GM23338 (cell line): ENCODE measurements at regions not wholly inside any gene's neighbourhood (a gene's known extent, or its start where the extent isn't known, plus 50 kb on each side); places are given as distances from the start of the nearest gene placed in this dataset.
A peak's percentile ranks its signal among the peaks of the same experiment; 100 is the strongest.

Source experiments
- ATAC-seq: fragments of 200-7000 bp; cut with Tn5 transposase; 3 replicates; pipeline ENCODE4 v1.9.1; 2020
- DNase-seq: peaks from one replicate; pipeline ENCODE4 v3.0.0-alpha.2; 2015; ENCODE audit warnings: low spot score
- H2AFZ ChIP-seq: fragments of 200-600 bp; sonication (generic); 2 replicates; pipeline ENCODE4 v1.8.0; 2016; ENCODE audit warnings: antibody characterized with exemption, mild to moderate bottlenecking, moderate library complexity
- H3F3A ChIP-seq: fragments of 200-600 bp; sonication (generic); replicated peaks from 2 replicates; pipeline ENCODE4 v1.8.0; 2017; ENCODE audit warnings: antibody characterized with exemption, mixed run types, low read depth
- H3K27ac ChIP-seq: fragments of 200-600 bp; sonication (generic); 2 replicates; pipeline ENCODE4 v1.6.1; 2016; ENCODE audit warnings: low read depth
- H3K27me3 ChIP-seq: fragments of 200-600 bp; sonication (generic); 2 replicates; pipeline ENCODE4 v1.8.0; 2016; ENCODE audit warnings: mild to moderate bottlenecking, mixed run types, moderate library complexity; ENCODE audit not compliant: insufficient read depth
- H3K36me3 ChIP-seq: fragments of 200-600 bp; sonication (generic); 2 replicates; pipeline ENCODE4 v1.8.0; 2016; ENCODE audit warnings: mild to moderate bottlenecking; ENCODE audit not compliant: insufficient read depth
- H3K4me1 ChIP-seq: fragments of 200-600 bp; sonication (generic); 2 replicates; pipeline ENCODE4 v1.8.0; 2016; ENCODE audit warnings: mild to moderate bottlenecking, moderate library complexity; ENCODE audit not compliant: insufficient read depth
- H3K4me2 ChIP-seq: fragments of 200-600 bp; sonication (generic); 2 replicates; pipeline ENCODE4 v1.7.1; 2017; ENCODE audit warnings: mixed run types
- H3K4me3 ChIP-seq: fragments of 200-600 bp; sonication (generic); 2 replicates; pipeline ENCODE4 v1.6.1; 2016; ENCODE audit warnings: mixed run types
- H3K79me2 ChIP-seq: fragments of 200-600 bp; sonication (generic); replicated peaks from 2 replicates; pipeline ENCODE4 v1.8.0; 2017; ENCODE audit warnings: mild to moderate bottlenecking; ENCODE audit not compliant: insufficient read depth
- H3K9me2 ChIP-seq: fragments of 200-600 bp; sonication (generic); 2 replicates; pipeline ENCODE4 v1.8.0; 2017; ENCODE audit not compliant: insufficient read depth
- H4K20me1 ChIP-seq: fragments of 200-600 bp; sonication (generic); replicated peaks from 2 replicates; pipeline ENCODE4 v1.8.0; 2017; ENCODE audit warnings: mild to moderate bottlenecking; ENCODE audit not compliant: insufficient read depth
- H3K27ac Mint-ChIP-seq: 2 replicates; pipeline ENCODE4 v1.8.0; 2020; ENCODE audit warnings: inconsistent platforms, mild to moderate bottlenecking, moderate library complexity, mixed read lengths
- H3K27me3 Mint-ChIP-seq: 3 replicates; pipeline ENCODE4 v1.8.0; 2022; ENCODE audit warnings: low read depth, mild to moderate bottlenecking, moderate library complexity, mixed read lengths, inconsistent platforms; ENCODE audit not compliant: insufficient read depth, poor library complexity
- H3K36me3 Mint-ChIP-seq: 3 replicates; pipeline ENCODE4 v1.8.0; 2021; ENCODE audit warnings: low read depth, mild to moderate bottlenecking, inconsistent platforms, moderate library complexity, mixed read lengths
- H3K4me1 Mint-ChIP-seq: 3 replicates; pipeline ENCODE4 v1.8.0; 2020; ENCODE audit warnings: mild to moderate bottlenecking, inconsistent platforms, mixed read lengths
- H3K4me3 Mint-ChIP-seq: 3 replicates; pipeline ENCODE4 v1.8.0; 2021; ENCODE audit warnings: moderate library complexity, mild to moderate bottlenecking, inconsistent platforms, mixed read lengths
- H3K9me3 Mint-ChIP-seq: 3 replicates; pipeline ENCODE4 v1.8.0; 2020; ENCODE audit warnings: moderate library complexity, mild to moderate bottlenecking, inconsistent platforms, mixed read lengths
- NANOG ChIP-seq: IDR thresholded peaks from 2 replicates; pipeline ENCODE4 v1.6.1; 2016; ENCODE audit warnings: antibody characterized with exemption, borderline replicate concordance
- POLR2AphosphoS5 ChIP-seq: IDR thresholded peaks from 2 replicates; pipeline ENCODE4 v1.6.1; 2016; ENCODE audit warnings: antibody characterized with exemption, low read depth
- STAT1 ChIP-seq: IDR thresholded peaks from one replicate; pipeline ENCODE4 v1.6.1; 2016; ENCODE audit warnings: antibody characterized with exemption; ENCODE audit not compliant: unreplicated experiment
- ZNF331 ChIP-seq: fragments of 250-450 bp; sonication (Bioruptor Pico); IDR thresholded peaks from 2 replicates; pipeline ENCODE4 v1.5.0; 2020; ENCODE audit warnings: low read depth, mild to moderate bottlenecking, moderate library complexity
- TF ChIP-seq, protein P1 (sequence below), 2 experiments: fragments of 200-600 bp in 1 of 2; sonication (generic) in 1 of 2; conservative IDR thresholded peaks; 2 replicates each; pipeline versions ENCODE4 v1.5.1 to v1.6.1; 2016 to 2017; ENCODE audit warnings: antibody characterized with exemption in 2 of 2, low read depth in 2 of 2, mild to moderate bottlenecking in 2 of 2, moderate library complexity in 1 of 2
- TF ChIP-seq, protein P2 (sequence below): IDR thresholded peaks from one replicate; pipeline ENCODE4 v1.6.1; 2018; ENCODE audit warnings: antibody characterized with exemption; ENCODE audit not compliant: unreplicated experiment

DNA sequence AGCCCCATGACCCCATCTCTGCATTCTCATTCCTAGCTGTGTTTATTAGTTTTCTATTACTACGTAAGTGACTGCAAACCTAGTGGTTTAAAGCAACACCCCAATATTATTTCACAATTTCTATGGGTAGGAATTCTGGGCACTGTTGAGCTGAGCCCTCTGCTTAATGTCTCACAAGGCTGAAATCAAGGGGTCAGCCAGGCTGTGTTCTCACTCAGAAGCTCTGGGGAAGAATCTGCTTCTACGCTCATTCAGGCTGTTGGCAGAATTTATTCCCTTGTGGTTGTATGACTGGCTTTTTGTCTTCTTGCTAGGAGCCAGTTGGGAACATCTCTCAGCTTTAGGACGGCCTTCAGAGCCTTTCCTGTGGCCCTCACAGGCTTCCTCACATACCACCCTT is 181.0 kb downstream of the GIPC2 start:
- H3K4me3 ChIP-seq, result no peak overlapping the region
- no peak overlapping the region for H3K4me2 ChIP-seq
- Mint-ChIP-seq H3K27me3 (peaks cover 13% of the 10 kb centered on the region), H3K4me3 (no peak overlapping the region), H3K9me3 (peaks cover 6% of the 10 kb centered on the region; the same call in 1 of the 3 replicates), H3K27ac (no peak overlapping the region), H3K36me3 (peaks cover 6% of the 10 kb centered on the region; the same call in 1 of the 3 replicates), H3K4me1 (peaks cover 31% of the 10 kb centered on the region)
- ATAC-seq (no peak), DNase-seq (no peak)
- no peaks in the 10 kb centered on the region for H4K20me1 ChIP-seq
- H3F3A ChIP-seq, result no peaks in the 10 kb centered on the region
- peaks cover 15% of the 10 kb centered on the region; the same call in 1 of the 2 replicates for H3K4me1 ChIP-seq
- peaks cover 45% of the 10 kb centered on the region for H3K27me3 ChIP-seq
- TF ChIP-seq ZNF331 (CRISPR knock-in tag), result no peak
- no peak overlapping the region for H2AFZ ChIP-seq
- H3K79me2 ChIP-seq, result no peaks in the 10 kb centered on the region
- no peaks in the 10 kb centered on the region for H3K36me3 ChIP-seq
- no peak overlapping the region for H3K27ac ChIP-seq
- H3K9me2 ChIP-seq, result no peaks in the 10 kb centered on the region

DNA sequence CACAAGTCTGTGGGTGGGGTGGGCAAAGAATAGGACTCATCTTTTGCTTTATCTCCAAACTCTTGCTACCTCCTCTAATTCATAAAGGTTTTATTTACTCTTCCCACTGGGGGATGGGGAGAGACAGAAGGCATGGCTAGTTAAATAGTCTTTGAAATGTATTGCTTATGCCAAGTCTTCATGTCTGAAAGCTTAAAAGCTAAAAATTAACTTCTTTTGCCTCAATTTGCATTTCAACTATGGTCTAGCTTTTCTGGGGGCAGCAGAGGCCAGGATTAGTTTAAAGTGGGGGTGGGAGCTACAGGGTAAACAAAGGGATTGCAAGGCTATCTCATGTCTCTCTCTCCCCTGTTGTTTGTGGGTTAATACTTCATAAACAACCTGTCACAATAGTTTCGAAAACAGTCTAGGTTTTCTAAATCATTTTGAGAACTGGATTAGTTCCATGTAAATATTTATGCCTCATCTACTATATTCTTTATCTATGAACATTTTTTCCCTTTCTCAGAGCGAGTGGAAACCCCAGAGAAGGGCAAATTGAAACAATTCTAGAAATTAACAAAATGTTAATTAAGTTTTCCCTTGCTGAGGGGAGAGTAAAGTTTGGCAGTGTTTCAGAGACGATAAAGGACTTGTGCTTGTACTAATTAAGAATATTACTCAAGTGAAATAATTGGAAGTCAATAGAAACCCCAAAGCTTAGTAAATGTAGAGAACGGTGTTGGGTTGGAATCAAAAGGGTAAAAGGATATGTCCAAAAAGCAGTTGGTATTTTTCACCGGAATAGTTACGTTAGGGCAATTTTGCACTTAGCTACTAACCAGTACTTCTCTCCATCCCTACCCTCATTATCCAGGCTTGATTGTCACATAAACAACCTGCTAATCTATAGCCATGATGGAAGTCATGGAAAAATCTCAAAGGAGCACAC is 182.2 kb downstream of the GIPC2 start:
- no peak overlapping the region for H3K4me3 Mint-ChIP-seq
- Histone ChIP-seq H3K4me3 (no peak overlapping the region), H3K79me2 (no peaks in the 10 kb centered on the region), H3K9me2 (no peaks in the 10 kb centered on the region), H3K4me1 (peaks cover 15% of the 10 kb centered on the region; the same call in 1 of the 2 replicates), H3F3A (no peaks in the 10 kb centered on the region), H3K27me3 (peaks cover 57% of the 10 kb centered on the region), H3K4me2 (0 out of 2 replicates have a peak overlapping the region, but pooled peaks have one; percentile 64), H2AFZ (no peak overlapping the region), H4K20me1 (no peaks in the 10 kb centered on the region), H3K27ac (no peak overlapping the region), H3K36me3 (no peaks in the 10 kb centered on the region)
- no peak for DNase-seq
- peaks cover 31% of the 10 kb centered on the region for H3K4me1 Mint-ChIP-seq
- peaks cover 6% of the 10 kb centered on the region; the same call in 1 of the 3 replicates for H3K36me3 Mint-ChIP-seq
- H3K9me3 Mint-ChIP-seq, result peaks cover 6% of the 10 kb centered on the region; the same call in 1 of the 3 replicates
- H3K27me3 Mint-ChIP-seq, result peaks cover 19% of the 10 kb centered on the region
- no peak overlapping the region for H3K27ac Mint-ChIP-seq
- ATAC-seq, result no peak
- TF ChIP-seq STAT1 (no peak), ZNF331 (CRISPR knock-in tag) (no peak), NANOG (no peak), POLR2AphosphoS5 (no peak)
- TF ChIP-seq, protein P1, sequence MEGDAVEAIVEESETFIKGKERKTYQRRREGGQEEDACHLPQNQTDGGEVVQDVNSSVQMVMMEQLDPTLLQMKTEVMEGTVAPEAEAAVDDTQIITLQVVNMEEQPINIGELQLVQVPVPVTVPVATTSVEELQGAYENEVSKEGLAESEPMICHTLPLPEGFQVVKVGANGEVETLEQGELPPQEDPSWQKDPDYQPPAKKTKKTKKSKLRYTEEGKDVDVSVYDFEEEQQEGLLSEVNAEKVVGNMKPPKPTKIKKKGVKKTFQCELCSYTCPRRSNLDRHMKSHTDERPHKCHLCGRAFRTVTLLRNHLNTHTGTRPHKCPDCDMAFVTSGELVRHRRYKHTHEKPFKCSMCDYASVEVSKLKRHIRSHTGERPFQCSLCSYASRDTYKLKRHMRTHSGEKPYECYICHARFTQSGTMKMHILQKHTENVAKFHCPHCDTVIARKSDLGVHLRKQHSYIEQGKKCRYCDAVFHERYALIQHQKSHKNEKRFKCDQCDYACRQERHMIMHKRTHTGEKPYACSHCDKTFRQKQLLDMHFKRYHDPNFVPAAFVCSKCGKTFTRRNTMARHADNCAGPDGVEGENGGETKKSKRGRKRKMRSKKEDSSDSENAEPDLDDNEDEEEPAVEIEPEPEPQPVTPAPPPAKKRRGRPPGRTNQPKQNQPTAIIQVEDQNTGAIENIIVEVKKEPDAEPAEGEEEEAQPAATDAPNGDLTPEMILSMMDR (conservative IDR thresholded peaks at IDR 0.05; ENCODE audit: low read depth in 2 of 2), result no peak
- TF ChIP-seq, protein P2, sequence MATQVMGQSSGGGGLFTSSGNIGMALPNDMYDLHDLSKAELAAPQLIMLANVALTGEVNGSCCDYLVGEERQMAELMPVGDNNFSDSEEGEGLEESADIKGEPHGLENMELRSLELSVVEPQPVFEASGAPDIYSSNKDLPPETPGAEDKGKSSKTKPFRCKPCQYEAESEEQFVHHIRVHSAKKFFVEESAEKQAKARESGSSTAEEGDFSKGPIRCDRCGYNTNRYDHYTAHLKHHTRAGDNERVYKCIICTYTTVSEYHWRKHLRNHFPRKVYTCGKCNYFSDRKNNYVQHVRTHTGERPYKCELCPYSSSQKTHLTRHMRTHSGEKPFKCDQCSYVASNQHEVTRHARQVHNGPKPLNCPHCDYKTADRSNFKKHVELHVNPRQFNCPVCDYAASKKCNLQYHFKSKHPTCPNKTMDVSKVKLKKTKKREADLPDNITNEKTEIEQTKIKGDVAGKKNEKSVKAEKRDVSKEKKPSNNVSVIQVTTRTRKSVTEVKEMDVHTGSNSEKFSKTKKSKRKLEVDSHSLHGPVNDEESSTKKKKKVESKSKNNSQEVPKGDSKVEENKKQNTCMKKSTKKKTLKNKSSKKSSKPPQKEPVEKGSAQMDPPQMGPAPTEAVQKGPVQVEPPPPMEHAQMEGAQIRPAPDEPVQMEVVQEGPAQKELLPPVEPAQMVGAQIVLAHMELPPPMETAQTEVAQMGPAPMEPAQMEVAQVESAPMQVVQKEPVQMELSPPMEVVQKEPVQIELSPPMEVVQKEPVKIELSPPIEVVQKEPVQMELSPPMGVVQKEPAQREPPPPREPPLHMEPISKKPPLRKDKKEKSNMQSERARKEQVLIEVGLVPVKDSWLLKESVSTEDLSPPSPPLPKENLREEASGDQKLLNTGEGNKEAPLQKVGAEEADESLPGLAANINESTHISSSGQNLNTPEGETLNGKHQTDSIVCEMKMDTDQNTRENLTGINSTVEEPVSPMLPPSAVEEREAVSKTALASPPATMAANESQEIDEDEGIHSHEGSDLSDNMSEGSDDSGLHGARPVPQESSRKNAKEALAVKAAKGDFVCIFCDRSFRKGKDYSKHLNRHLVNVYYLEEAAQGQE, result no peak
